OCI-LY1 (cell line): ENCODE measurements at regions not wholly inside any gene's neighbourhood (a gene's known extent, or its start where the extent isn't known, plus 50 kb on each side); places are given as distances from the start of the nearest gene placed in this dataset.

ENCODE experiments used
- H2AFZ ChIP-seq: fragments of 200-600 bp; sonication (generic), shearing (Covaris generic); 2 replicates; pipeline ENCODE4 v1.6.0; 2014; ENCODE audit warnings: antibody characterized with exemption, mild to moderate bottlenecking, low read length
- H3F3A ChIP-seq: fragments of 200-600 bp; sonication (generic), shearing (Covaris generic); 2 replicates; pipeline ENCODE4 v1.6.0; 2014; ENCODE audit warnings: mild to moderate bottlenecking, antibody characterized with exemption, low read length, moderate library complexity; ENCODE audit not compliant: insufficient read depth
- H3K27ac ChIP-seq: fragments of 200-600 bp; sonication (generic); 2 replicates; pipeline ENCODE4 v1.5.1; 2014; ENCODE audit warnings: low read length, mixed run types, mild to moderate bottlenecking, low read depth; ENCODE audit not compliant: poor library complexity, severe bottlenecking
- H3K27me3 ChIP-seq: fragments of 200-600 bp; sonication (generic); 2 replicates; pipeline ENCODE4 v1.6.0; 2014; ENCODE audit warnings: antibody characterized with exemption, mild to moderate bottlenecking, low read length, moderate library complexity; ENCODE audit not compliant: insufficient read depth
- H3K36me3 ChIP-seq: fragments of 200-600 bp; sonication (generic); 2 replicates; pipeline ENCODE4 v1.6.1; 2014; ENCODE audit warnings: mild to moderate bottlenecking, antibody characterized with exemption, low read length, moderate library complexity, mixed read lengths; ENCODE audit not compliant: insufficient read depth
- H3K4me1 ChIP-seq: fragments of 200-600 bp; sonication (generic); 2 replicates; pipeline ENCODE4 v1.5.1; 2014; ENCODE audit warnings: mild to moderate bottlenecking, low read length, moderate library complexity; ENCODE audit not compliant: insufficient read depth, severe bottlenecking
- H3K4me2 ChIP-seq: fragments of 200-600 bp; sonication (generic), shearing (Covaris generic); 2 replicates; pipeline ENCODE4 v1.6.1; 2014; ENCODE audit warnings: low read length
- H3K4me3 ChIP-seq: fragments of 200-600 bp; sonication (generic); 2 replicates; pipeline ENCODE4 v1.5.1; 2014; ENCODE audit warnings: low read length, low read depth, mild to moderate bottlenecking, mixed read lengths; ENCODE audit not compliant: poor library complexity, severe bottlenecking
- H3K79me2 ChIP-seq: fragments of 200-600 bp; shearing (Covaris generic); 2 replicates; pipeline ENCODE4 v1.6.1; 2016; ENCODE audit warnings: mixed run types, low read length, mixed read lengths; ENCODE audit not compliant: insufficient read depth
- H3K9ac ChIP-seq: fragments of 200-600 bp; sonication (generic), shearing (Covaris generic); 2 replicates; pipeline ENCODE4 v1.6.1; 2014; ENCODE audit warnings: mild to moderate bottlenecking, low read length, mixed read lengths
- H3K9me2 ChIP-seq: fragments of 200-600 bp; sonication (generic), shearing (Covaris generic); 2 replicates; pipeline ENCODE4 v1.6.1; 2014; ENCODE audit warnings: low read depth, mild to moderate bottlenecking, low read length, mixed read lengths
- H3K9me3 ChIP-seq: fragments of 200-600 bp; shearing (Covaris generic); 2 replicates; pipeline ENCODE4 v1.6.1; 2014; ENCODE audit warnings: low read length, mixed read lengths
- H4K20me1 ChIP-seq: fragments of 200-600 bp; sonication (generic), shearing (Covaris generic); 2 replicates; pipeline ENCODE4 v1.6.0; 2016; ENCODE audit warnings: mild to moderate bottlenecking, low read length; ENCODE audit not compliant: insufficient read depth
- CTCF ChIP-seq: fragments of 200-600 bp; sonication (generic), shearing (Covaris generic); IDR thresholded peaks from 2 replicates; pipeline ENCODE4 v1.5.1; 2017; ENCODE audit warnings: mild to moderate bottlenecking, antibody characterized with exemption, low read length, moderate library complexity, mixed read lengths
- EZH2 ChIP-seq: fragments of 200-600 bp; sonication (generic), shearing (Covaris generic); IDR thresholded peaks from 2 replicates; pipeline ENCODE4 v1.8.0; 2017; ENCODE audit warnings: borderline replicate concordance, mixed run types, mild to moderate bottlenecking, antibody characterized with exemption, low read length, moderate library complexity, mixed read lengths

GRCh38 chr14:40292664-40293063 is 860.4 kb upstream of the FBXO33 start:
- Histone ChIP-seq H3K9me3 (no peaks in the 10 kb centered on the region), H3K27me3 (no peaks in the 10 kb centered on the region), H3K79me2 (peaks cover 23% of the 10 kb centered on the region; the same call in 1 of the 2 replicates), H3K4me3 (peak overlapping the region; percentile 32), H3F3A (no peaks in the 10 kb centered on the region), H2AFZ (no peak overlapping the region), H3K4me1 (peaks cover 53% of the 10 kb centered on the region), H3K27ac (peak overlapping the region; percentile 99), H3K9ac (peak overlapping the region; percentile 69), H4K20me1 (no peaks in the 10 kb centered on the region), H3K4me2 (peak overlapping the region; percentile 53), H3K9me2 (no peaks in the 10 kb centered on the region), H3K36me3 (peaks cover 4% of the 10 kb centered on the region; the same call in 1 of the 2 replicates)
- TF ChIP-seq EZH2 (no peak), CTCF (no peak)

GRCh38 chr14:40282196-40282595 is 850.0 kb upstream of the FBXO33 start:
- Histone ChIP-seq H2AFZ (peak overlapping the region; percentile 30; the same call in 1 of the 2 replicates), H3K4me2 (no peak overlapping the region; the same call in 1 of the 2 replicates), H3K4me1 (peaks cover 47% of the 10 kb centered on the region), H4K20me1 (no peaks in the 10 kb centered on the region), H3K79me2 (peaks cover 30% of the 10 kb centered on the region), H3F3A (no peaks in the 10 kb centered on the region), H3K9me3 (no peaks in the 10 kb centered on the region), H3K9me2 (no peaks in the 10 kb centered on the region), H3K9ac (no peak overlapping the region), H3K36me3 (peaks cover 11% of the 10 kb centered on the region; the same call in 1 of the 2 replicates), H3K27me3 (no peaks in the 10 kb centered on the region), H3K4me3 (no peak overlapping the region), H3K27ac (no peak overlapping the region)
- TF ChIP-seq EZH2 (no peak), CTCF (no peak)

DNA sequence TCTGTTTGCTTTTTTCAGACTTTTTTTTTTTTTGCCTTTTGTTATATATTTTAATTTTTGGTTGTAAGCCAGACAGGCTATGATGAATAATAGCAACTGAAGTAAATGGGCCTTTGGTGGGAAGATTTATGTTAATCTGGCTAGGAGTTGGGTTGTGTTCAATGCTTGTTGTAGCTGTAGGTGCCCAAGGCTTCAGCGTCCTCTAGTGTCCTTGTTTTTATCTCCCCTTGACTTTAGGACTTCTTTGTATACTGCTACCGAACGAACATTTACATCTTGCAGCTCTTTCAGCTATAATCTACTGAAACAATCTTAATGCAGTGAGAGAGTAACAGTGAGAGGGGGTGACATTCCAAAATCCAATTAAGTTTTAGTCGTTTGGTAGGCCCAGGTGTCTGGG is 848.4 kb upstream of the FBXO33 start:
- H2AFZ ChIP-seq = peak overlapping the region; percentile 51
- no peaks in the 10 kb centered on the region for H3F3A ChIP-seq
- TF ChIP-seq EZH2 = no peak
- peak; percentile 83 for TF ChIP-seq CTCF
- peak overlapping the region; percentile 68 for H3K27ac ChIP-seq
- peak overlapping the region; percentile 49 for H3K4me2 ChIP-seq
- 0 out of 2 replicates have a peak, but pooled peaks cover 4% of the 10 kb centered on the region for H3K36me3 ChIP-seq
- H3K9ac ChIP-seq = peak overlapping the region; percentile 48
- no peaks in the 10 kb centered on the region for H4K20me1 ChIP-seq
- H3K79me2 ChIP-seq = peaks cover 30% of the 10 kb centered on the region
- no peaks in the 10 kb centered on the region for H3K27me3 ChIP-seq
- no peaks in the 10 kb centered on the region for H3K9me2 ChIP-seq
- no peaks in the 10 kb centered on the region for H3K9me3 ChIP-seq
- peak overlapping the region; percentile 53 for H3K4me3 ChIP-seq
- H3K4me1 ChIP-seq = peaks cover 53% of the 10 kb centered on the region
